Loucy (cell line): ENCODE measurements at regions not wholly inside any gene's neighbourhood (a gene's known extent, or its start where the extent isn't known, plus 50 kb on each side); places are given as distances from the start of the nearest gene placed in this dataset.

Experiments used
- H2AFZ ChIP-seq: fragments of 200-600 bp; sonication (generic); 2 replicates; pipeline ENCODE4 v1.6.0; 2016; ENCODE audit warnings: antibody characterized with exemption, mild to moderate bottlenecking, low read length, moderate library complexity
- H3F3A ChIP-seq: fragments of 200-600 bp; 2 replicates; pipeline ENCODE4 v1.6.0; 2016; ENCODE audit warnings: antibody characterized with exemption, low read depth, mild to moderate bottlenecking
- H3K27me3 ChIP-seq: fragments of 200-600 bp; sonication (generic); 2 replicates; pipeline ENCODE4 v1.6.1; 2014; ENCODE audit warnings: low read length, mild to moderate bottlenecking; ENCODE audit not compliant: insufficient read depth, poor library complexity, severe bottlenecking
- H3K36me3 ChIP-seq: fragments of 200-600 bp; sonication (generic); 2 replicates; pipeline ENCODE4 v1.6.1; 2016; ENCODE audit warnings: low read length; ENCODE audit not compliant: insufficient read depth
- H3K4me1 ChIP-seq: fragments of 200-600 bp; sonication (generic); 2 replicates; pipeline ENCODE4 v1.5.1; 2014; ENCODE audit warnings: low read length, mild to moderate bottlenecking; ENCODE audit not compliant: insufficient read depth, poor library complexity, severe bottlenecking
- H3K4me2 ChIP-seq: fragments of 200-600 bp; sonication (generic); 2 replicates; pipeline ENCODE4 v1.6.0; 2014; ENCODE audit warnings: antibody characterized with exemption, low read length, low read depth, mild to moderate bottlenecking; ENCODE audit not compliant: poor library complexity, severe bottlenecking
- H3K4me3 ChIP-seq: fragments of 200-600 bp; sonication (generic); 2 replicates; pipeline ENCODE4 v1.5.1; 2014; ENCODE audit warnings: low read length, mild to moderate bottlenecking, mixed read lengths; ENCODE audit not compliant: poor library complexity, severe bottlenecking
- H3K79me2 ChIP-seq: fragments of 200-600 bp; sonication (generic); 2 replicates; pipeline ENCODE4 v1.6.1; 2014; ENCODE audit warnings: low read length; ENCODE audit not compliant: insufficient read depth
- H3K9ac ChIP-seq: fragments of 200-600 bp; sonication (generic); 2 replicates; pipeline ENCODE4 v1.6.0; 2014; ENCODE audit warnings: mild to moderate bottlenecking, low read depth, low read length, moderate library complexity; ENCODE audit not compliant: poor library complexity, severe bottlenecking
- H3K9me2 ChIP-seq: fragments of 200-600 bp; sonication (generic); replicated peaks from 2 replicates; pipeline ENCODE4 v1.6.1; 2016; ENCODE audit warnings: low read depth, low read length, mixed read lengths
- H3K9me3 ChIP-seq: fragments of 200-600 bp; sonication (generic); 2 replicates; pipeline ENCODE4 v1.6.1; 2014; ENCODE audit warnings: mild to moderate bottlenecking, antibody characterized with exemption, low read length, low read depth; ENCODE audit not compliant: insufficient read depth
- H4K20me1 ChIP-seq: fragments of 200-600 bp; sonication (generic); 2 replicates; pipeline ENCODE4 v1.6.0; 2014; ENCODE audit warnings: antibody characterized with exemption, low read length, mild to moderate bottlenecking; ENCODE audit not compliant: insufficient read depth, poor library complexity, severe bottlenecking
- EZH2phosphoT487 ChIP-seq: fragments of 200-600 bp; IDR thresholded peaks from 2 replicates; pipeline ENCODE4 v1.6.1; 2018; ENCODE audit warnings: antibody characterized with exemption, mild to moderate bottlenecking, moderate library complexity, borderline replicate concordance
- TF ChIP-seq, protein P1 (sequence below): fragments of 200-600 bp; sonication (generic); conservative IDR thresholded peaks from 2 replicates; pipeline ENCODE4 v1.5.1; 2014; ENCODE audit warnings: mild to moderate bottlenecking, antibody characterized with exemption, low read length

DNA sequence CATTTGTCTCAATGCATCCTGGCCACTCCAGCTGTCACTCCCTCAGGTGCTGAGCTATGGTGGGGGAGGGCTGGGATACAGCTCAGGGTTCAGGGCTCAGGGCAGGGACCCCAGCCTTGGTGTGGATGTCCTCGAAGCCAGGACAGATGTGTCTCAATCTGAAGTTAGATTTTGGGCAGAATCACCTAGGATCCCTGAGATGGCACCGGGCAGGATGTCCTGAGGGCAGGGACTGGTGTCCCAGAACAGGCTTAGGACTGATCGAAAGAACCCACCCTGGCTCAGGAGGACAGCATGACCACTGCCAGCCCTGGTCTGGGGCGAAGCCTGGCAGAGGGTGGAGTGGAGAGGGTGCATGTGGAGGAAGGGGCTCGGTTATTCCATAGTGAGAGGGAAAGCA is 96.8 kb upstream of the THY1 start:
- no peak overlapping the region for H3K4me3 ChIP-seq
- H3K36me3 ChIP-seq, result no peaks in the 10 kb centered on the region
- no peak overlapping the region for H3K4me2 ChIP-seq
- no peaks in the 10 kb centered on the region for H3F3A ChIP-seq
- H3K4me1 ChIP-seq, result no peaks in the 10 kb centered on the region
- H3K9me3 ChIP-seq, result no peaks in the 10 kb centered on the region
- H3K9ac ChIP-seq, result no peak overlapping the region
- no peak overlapping the region for H2AFZ ChIP-seq
- H3K27me3 ChIP-seq, result no peaks in the 10 kb centered on the region
- TF ChIP-seq, protein P1, sequence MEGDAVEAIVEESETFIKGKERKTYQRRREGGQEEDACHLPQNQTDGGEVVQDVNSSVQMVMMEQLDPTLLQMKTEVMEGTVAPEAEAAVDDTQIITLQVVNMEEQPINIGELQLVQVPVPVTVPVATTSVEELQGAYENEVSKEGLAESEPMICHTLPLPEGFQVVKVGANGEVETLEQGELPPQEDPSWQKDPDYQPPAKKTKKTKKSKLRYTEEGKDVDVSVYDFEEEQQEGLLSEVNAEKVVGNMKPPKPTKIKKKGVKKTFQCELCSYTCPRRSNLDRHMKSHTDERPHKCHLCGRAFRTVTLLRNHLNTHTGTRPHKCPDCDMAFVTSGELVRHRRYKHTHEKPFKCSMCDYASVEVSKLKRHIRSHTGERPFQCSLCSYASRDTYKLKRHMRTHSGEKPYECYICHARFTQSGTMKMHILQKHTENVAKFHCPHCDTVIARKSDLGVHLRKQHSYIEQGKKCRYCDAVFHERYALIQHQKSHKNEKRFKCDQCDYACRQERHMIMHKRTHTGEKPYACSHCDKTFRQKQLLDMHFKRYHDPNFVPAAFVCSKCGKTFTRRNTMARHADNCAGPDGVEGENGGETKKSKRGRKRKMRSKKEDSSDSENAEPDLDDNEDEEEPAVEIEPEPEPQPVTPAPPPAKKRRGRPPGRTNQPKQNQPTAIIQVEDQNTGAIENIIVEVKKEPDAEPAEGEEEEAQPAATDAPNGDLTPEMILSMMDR, result no peak
- no peak for TF ChIP-seq EZH2phosphoT487
- H3K9me2 ChIP-seq, result no peaks in the 10 kb centered on the region
- no peaks in the 10 kb centered on the region for H3K79me2 ChIP-seq
- H4K20me1 ChIP-seq, result no peaks in the 10 kb centered on the region

DNA sequence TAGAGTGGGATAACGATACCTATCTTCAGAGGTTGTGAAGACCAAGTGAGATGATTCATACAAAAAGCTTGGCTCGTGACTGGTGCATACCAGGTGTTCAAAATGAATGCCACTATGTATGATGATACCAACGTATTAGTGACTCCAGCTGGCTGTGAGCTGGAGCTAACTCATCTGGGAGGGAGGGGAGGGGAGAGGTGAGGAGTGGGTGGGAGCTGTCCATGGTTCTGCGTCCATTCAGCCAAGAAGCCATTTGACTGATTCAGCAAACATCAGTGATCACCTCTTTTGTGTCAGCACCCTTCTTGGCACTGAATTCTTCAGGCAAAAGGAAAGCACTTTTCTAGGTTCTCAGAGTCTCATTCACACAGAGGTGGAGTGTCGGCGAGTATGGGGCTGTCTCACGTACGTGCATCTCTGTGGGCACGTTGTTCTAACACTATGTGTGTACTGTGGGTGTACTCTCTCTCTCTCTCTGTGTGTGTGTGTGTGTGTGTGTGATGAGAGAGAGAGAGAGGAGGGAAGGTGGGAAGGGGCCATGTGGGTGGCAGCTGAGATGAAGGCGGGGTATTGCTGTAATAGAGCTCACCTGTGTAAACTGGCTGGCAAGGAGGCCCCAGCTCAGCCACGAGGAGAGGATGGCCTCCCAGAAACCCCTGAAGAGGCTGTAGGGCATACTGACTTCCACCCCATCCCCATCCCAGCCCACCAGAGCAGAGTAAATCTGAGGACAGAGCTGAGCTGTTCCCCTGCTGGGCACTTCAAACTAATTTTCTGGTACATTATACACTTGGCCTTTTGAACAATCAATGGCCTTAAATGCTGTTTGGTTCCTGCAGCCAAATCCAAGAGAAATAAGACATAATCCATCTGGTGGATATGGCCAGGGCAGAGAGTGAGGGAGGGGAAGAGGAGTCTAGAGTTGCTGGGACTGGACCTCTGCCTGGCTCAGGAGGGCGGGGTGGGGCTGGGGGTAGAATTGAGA is 96.1 kb upstream of the THY1 start:
- TF ChIP-seq, protein P1, result no peak
- no peak for TF ChIP-seq EZH2phosphoT487
- H3K27me3 ChIP-seq, result no peaks in the 10 kb centered on the region
- H4K20me1 ChIP-seq, result no peaks in the 10 kb centered on the region
- no peaks in the 10 kb centered on the region for H3K79me2 ChIP-seq
- H3K4me2 ChIP-seq, result no peak overlapping the region
- H3K4me1 ChIP-seq, result no peaks in the 10 kb centered on the region
- H3F3A ChIP-seq, result no peaks in the 10 kb centered on the region
- H3K9me3 ChIP-seq, result no peaks in the 10 kb centered on the region
- H3K4me3 ChIP-seq, result no peak overlapping the region
- no peaks in the 10 kb centered on the region for H3K9me2 ChIP-seq
- no peaks in the 10 kb centered on the region for H3K36me3 ChIP-seq
- H2AFZ ChIP-seq, result no peak overlapping the region
- H3K9ac ChIP-seq, result no peak overlapping the region

DNA sequence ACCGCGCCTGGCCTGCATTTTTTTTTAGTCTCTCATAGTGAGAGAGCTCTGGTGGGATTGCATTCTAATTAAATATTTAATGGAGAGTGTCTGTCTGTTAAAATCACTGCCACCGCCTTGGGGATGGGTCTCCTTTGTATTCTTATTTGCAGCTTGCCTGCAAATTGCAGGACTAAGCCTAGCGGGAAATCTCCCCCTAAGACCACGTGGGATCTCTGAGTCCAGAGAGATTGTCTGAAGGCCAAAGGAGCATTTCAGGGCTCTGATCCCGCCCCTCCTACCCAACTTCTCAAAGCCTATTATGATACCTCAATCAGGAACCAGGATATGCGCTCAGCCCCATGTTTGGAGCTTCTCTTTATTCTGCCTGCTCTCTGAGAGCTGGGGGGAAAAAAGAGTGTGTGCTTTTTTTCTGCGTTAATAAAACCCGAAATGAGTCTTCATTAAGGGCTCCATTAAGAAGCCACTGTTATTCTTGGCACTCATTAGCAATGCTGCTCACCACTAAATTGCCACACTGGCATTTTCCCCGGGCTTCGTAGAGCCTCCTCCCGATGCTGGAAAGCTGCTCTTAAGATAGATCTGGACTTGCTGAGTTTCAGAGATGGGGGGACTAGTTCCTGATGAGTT is 92.9 kb upstream of the THY1 start:
- no peak overlapping the region for H3K9ac ChIP-seq
- no peaks in the 10 kb centered on the region for H4K20me1 ChIP-seq
- H2AFZ ChIP-seq, result no peak overlapping the region
- H3K4me3 ChIP-seq, result no peak overlapping the region
- H3K4me1 ChIP-seq, result no peaks in the 10 kb centered on the region
- no peaks in the 10 kb centered on the region for H3K36me3 ChIP-seq
- H3K79me2 ChIP-seq, result no peaks in the 10 kb centered on the region
- TF ChIP-seq EZH2phosphoT487, result no peak
- TF ChIP-seq, protein P1, result no peak
- no peaks in the 10 kb centered on the region for H3F3A ChIP-seq
- no peaks in the 10 kb centered on the region for H3K9me2 ChIP-seq
- H3K4me2 ChIP-seq, result no peak overlapping the region
- no peaks in the 10 kb centered on the region for H3K9me3 ChIP-seq
- no peaks in the 10 kb centered on the region for H3K27me3 ChIP-seq
